ENCODE measurements at regions not wholly inside any gene's neighbourhood (a gene's known extent, or its start where the extent isn't known, plus 50 kb on each side); places are given as distances from the start of the nearest gene placed in this dataset.

GRCh38 chr2:64836566-64836965 is 152.6 kb upstream of the SLC1A4 start:
- no peak for TF ChIP-seq CTCF (IDR thresholded peaks at IDR 0.05)
- TF ChIP-seq POLR2A (IDR thresholded peaks at IDR 0.05), result no peak

Measured in right lobe of liver (tissue), 4 donors.